ENCODE measurements at regions not wholly inside any gene's neighbourhood (a gene's known extent, or its start where the extent isn't known, plus 50 kb on each side); places are given as distances from the start of the nearest gene placed in this dataset.

- H3K27me3 Mint-ChIP-seq (ENCODE audit: low read depth): peaks cover 9% of the 10 kb centered on the region
- no peak overlapping the region for H3K27ac Mint-ChIP-seq
- no peak overlapping the region for H3K4me3 Mint-ChIP-seq
- CTCF ChIA-PET: no interaction called here
- no peak for DNase-seq
- H3K4me1 Mint-ChIP-seq (ENCODE audit: low read depth): no peaks in the 10 kb centered on the region
- peaks cover 2% of the 10 kb centered on the region for H3K9me3 Mint-ChIP-seq
- intact Hi-C loops (cut with micrococcal nuclease): no loop called here
- H3K36me3 Mint-ChIP-seq (ENCODE audit: low read depth): no peaks in the 10 kb centered on the region
Measured at GRCh38 chr10:111993872-111994426, 189.6 kb downstream of the GPAM start.

DNA sequence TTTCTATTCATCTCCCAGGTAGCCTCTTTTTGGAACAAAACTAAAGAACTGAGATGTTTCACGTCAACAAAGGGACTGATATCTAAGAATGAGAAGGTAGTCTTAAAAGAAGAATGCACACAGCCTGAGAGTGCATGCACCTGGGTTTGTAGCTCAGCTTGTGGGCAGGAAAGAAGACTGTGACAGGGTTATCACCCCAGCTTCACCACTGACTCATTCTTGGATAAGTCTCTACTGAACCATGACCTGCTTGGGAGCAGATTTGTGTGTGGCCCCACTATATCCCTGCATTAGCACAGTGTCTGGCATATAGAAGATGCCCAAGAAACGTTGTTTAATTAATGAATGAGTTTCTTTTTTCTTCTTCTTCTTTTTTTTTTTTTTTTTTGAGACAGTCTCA, 187.5 kb downstream of the GPAM start:
- Mint-ChIP-seq H3K36me3 (ENCODE audit: low read depth) (no peaks in the 10 kb centered on the region), H3K27ac (no peak overlapping the region), H3K4me3 (no peak overlapping the region), H3K27me3 (ENCODE audit: low read depth) (peaks cover 8% of the 10 kb centered on the region), H3K9me3 (peaks cover 2% of the 10 kb centered on the region), H3K4me1 (ENCODE audit: low read depth) (no peaks in the 10 kb centered on the region)
- CTCF ChIA-PET: no interaction called here
- intact Hi-C loops (cut with micrococcal nuclease): no loop called here
- DNase-seq: no peak

DNA sequence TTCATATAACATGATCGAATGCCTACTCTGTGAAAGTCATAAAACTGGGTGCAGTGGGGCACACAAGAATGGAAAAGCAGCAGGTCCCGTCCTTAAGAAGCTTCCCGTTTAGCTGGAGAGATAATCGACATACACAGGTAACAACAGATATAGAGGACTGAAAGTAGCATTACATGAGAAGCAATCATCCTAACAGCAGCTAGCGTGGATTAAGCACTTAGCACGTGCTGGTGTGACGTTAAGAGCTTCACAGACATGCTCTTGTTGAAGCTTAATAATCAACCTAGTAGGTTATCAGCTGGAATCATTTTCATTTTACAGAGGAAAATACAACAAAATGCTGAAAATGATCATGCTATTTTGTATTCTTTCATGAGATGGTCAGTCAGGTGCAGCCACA, 184.8 kb downstream of the GPAM start:
- Mint-ChIP-seq H3K36me3 (ENCODE audit: low read depth) (no peaks in the 10 kb centered on the region), H3K9me3 (peaks cover 2% of the 10 kb centered on the region), H3K27me3 (ENCODE audit: low read depth) (peaks cover 6% of the 10 kb centered on the region), H3K27ac (no peak overlapping the region), H3K4me1 (ENCODE audit: low read depth) (no peaks in the 10 kb centered on the region), H3K4me3 (no peak overlapping the region)
- CTCF ChIA-PET: no interaction called here
- intact Hi-C loops (cut with micrococcal nuclease): no loop called here
- no peak for DNase-seq

- CTCF ChIA-PET: no interaction called here
- DNase-seq: no peak
- no peaks in the 10 kb centered on the region for H3K4me1 Mint-ChIP-seq (ENCODE audit: low read depth)
- H3K27me3 Mint-ChIP-seq (ENCODE audit: low read depth): peaks cover 6% of the 10 kb centered on the region
- H3K4me3 Mint-ChIP-seq: no peak overlapping the region
- H3K36me3 Mint-ChIP-seq (ENCODE audit: low read depth): no peaks in the 10 kb centered on the region
- H3K9me3 Mint-ChIP-seq: peaks cover 2% of the 10 kb centered on the region
- intact Hi-C loops (cut with micrococcal nuclease): no loop called here
- no peak overlapping the region for H3K27ac Mint-ChIP-seq
Measured at GRCh38 chr10:111999205-111999914, 184.2 kb downstream of the GPAM start.

DNA sequence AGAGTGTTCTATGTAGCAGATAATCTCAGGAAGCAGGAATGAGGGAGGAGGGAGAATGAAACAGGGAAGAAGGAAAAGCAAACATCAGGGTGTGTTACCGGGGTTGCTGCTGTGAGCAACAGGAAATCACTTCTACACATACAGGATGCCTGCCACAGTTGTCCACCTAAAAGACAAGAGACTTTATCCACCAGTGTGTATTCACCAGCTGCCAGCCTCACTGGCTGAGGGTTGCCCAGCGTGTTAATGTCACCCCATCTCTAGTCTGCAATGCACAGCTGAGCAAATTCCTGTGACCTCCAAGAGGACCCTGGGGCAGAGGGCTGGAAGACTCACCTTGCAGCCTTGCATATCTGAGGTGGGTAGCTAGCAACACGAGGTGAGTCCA, 183.7 kb downstream of the GPAM start:
- peaks cover 2% of the 10 kb centered on the region for H3K9me3 Mint-ChIP-seq
- H3K4me1 Mint-ChIP-seq (ENCODE audit: low read depth): no peaks in the 10 kb centered on the region
- no peaks in the 10 kb centered on the region for H3K36me3 Mint-ChIP-seq (ENCODE audit: low read depth)
- no peak for DNase-seq
- H3K27ac Mint-ChIP-seq: no peak overlapping the region
- intact Hi-C loops (cut with micrococcal nuclease): no loop called here
- CTCF ChIA-PET: no interaction called here
- H3K4me3 Mint-ChIP-seq: no peak overlapping the region
- H3K27me3 Mint-ChIP-seq (ENCODE audit: low read depth): peaks cover 6% of the 10 kb centered on the region

- Mint-ChIP-seq H3K4me3 (no peak overlapping the region), H3K27ac (no peak overlapping the region), H3K36me3 (ENCODE audit: low read depth) (no peaks in the 10 kb centered on the region), H3K27me3 (ENCODE audit: low read depth) (peaks cover 6% of the 10 kb centered on the region), H3K4me1 (ENCODE audit: low read depth) (no peaks in the 10 kb centered on the region), H3K9me3 (peaks cover 2% of the 10 kb centered on the region)
- intact Hi-C loops (cut with micrococcal nuclease): no loop called here
- CTCF ChIA-PET: no interaction called here
- DNase-seq: no peak
Measured at GRCh38 chr10:112000466-112000865, 183.1 kb downstream of the GPAM start.

- Mint-ChIP-seq H3K27ac (no peak overlapping the region), H3K4me1 (ENCODE audit: low read depth) (no peaks in the 10 kb centered on the region), H3K9me3 (no peaks in the 10 kb centered on the region), H3K36me3 (ENCODE audit: low read depth) (no peaks in the 10 kb centered on the region), H3K4me3 (no peak overlapping the region), H3K27me3 (ENCODE audit: low read depth) (peaks cover 6% of the 10 kb centered on the region)
- intact Hi-C loops (cut with micrococcal nuclease): no loop called here
- CTCF ChIA-PET: no interaction called here
- no peak for DNase-seq
Measured at GRCh38 chr10:112002206-112002605, 181.4 kb downstream of the GPAM start.

DNA sequence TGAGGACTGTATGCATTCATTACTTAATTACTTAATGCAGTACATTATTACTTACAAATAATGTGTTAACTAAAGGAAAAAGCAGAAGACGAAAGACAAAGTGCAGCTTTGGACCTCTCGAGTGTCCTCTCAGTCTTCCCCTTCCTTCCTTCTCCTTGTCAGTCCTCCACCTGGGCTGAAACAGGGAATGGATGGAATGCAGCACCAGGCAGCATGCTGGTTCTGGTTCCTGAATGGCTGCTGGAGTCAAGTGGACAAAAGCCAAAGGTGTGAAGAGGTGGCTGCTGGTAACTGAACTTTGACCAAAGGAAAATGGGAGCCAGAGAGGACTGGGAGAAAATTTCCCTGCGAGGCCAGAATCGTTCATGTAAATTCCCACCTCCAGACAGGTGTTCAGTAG, 179.5 kb downstream of the GPAM start:
- Mint-ChIP-seq H3K4me1 (ENCODE audit: low read depth) (no peaks in the 10 kb centered on the region), H3K27me3 (ENCODE audit: low read depth) (no peaks in the 10 kb centered on the region), H3K9me3 (no peaks in the 10 kb centered on the region), H3K4me3 (no peak overlapping the region), H3K36me3 (ENCODE audit: low read depth) (no peaks in the 10 kb centered on the region), H3K27ac (no peak overlapping the region)
- intact Hi-C loops (cut with micrococcal nuclease): no loop called here
- no peak for DNase-seq
- CTCF ChIA-PET: no interaction called here

DNA sequence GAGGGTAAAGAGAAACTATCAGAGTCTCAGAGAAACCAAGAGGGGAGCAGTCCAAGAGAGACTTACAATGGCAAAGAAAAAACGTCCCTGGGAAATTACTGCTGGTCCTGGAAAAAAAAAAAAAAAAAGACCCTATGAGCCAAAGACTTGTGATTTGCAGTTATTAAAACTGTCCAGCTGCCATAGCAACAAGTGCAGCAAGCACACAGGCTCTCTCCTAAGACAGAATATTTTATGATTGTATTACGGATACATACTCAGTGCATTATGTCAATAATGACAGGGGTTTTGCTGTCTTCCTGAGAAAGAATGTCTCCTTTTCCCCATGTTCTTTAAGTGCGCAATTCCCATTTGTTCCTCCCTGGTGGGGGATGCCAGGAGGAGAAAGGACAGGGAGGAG, 178.5 kb downstream of the GPAM start:
- Mint-ChIP-seq H3K4me1 (ENCODE audit: low read depth) (no peaks in the 10 kb centered on the region), H3K27me3 (ENCODE audit: low read depth) (no peaks in the 10 kb centered on the region), H3K4me3 (no peak overlapping the region), H3K36me3 (ENCODE audit: low read depth) (no peaks in the 10 kb centered on the region), H3K27ac (no peak overlapping the region), H3K9me3 (no peaks in the 10 kb centered on the region)
- intact Hi-C loops (cut with micrococcal nuclease): no loop called here
- CTCF ChIA-PET: interaction anchor here (0.6 kb wide), 1 partner anchor 19 kb away, joined by 3 read pairs; no protein-coding TSS in a partner anchor
- no peak for DNase-seq

GRCh38 chr10:112006407-112006806, 177.2 kb downstream of the GPAM start:
- no peak overlapping the region for H3K27ac Mint-ChIP-seq
- no peaks in the 10 kb centered on the region for H3K36me3 Mint-ChIP-seq (ENCODE audit: low read depth)
- CTCF ChIA-PET: no interaction called here
- DNase-seq: no peak
- no peaks in the 10 kb centered on the region for H3K9me3 Mint-ChIP-seq
- intact Hi-C loops (cut with micrococcal nuclease): no loop called here
- no peaks in the 10 kb centered on the region for H3K4me1 Mint-ChIP-seq (ENCODE audit: low read depth)
- no peak overlapping the region for H3K4me3 Mint-ChIP-seq
- no peaks in the 10 kb centered on the region for H3K27me3 Mint-ChIP-seq (ENCODE audit: low read depth)

DNA sequence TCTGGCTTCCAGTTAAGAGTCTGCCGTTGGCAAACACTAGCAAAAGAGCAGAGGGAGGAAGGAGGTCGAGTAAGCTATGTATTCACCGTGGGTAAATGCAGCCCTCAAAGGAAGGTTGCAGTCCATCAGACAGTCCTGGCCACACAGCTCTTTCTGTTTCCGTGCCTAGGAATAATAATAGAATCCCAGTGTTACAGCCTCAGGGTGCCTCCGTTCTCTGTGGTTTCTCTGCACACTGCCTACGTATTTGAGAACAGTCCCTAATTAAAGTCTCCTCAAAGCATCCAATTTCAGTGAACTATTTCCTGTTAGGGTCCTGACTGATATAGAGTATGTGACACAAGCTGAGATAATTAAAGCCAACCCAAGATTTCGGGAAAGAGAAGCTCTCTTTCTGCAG, 176.7 kb downstream of the GPAM start:
- Mint-ChIP-seq H3K27me3 (ENCODE audit: low read depth) (no peaks in the 10 kb centered on the region), H3K4me1 (ENCODE audit: low read depth) (no peaks in the 10 kb centered on the region), H3K9me3 (no peaks in the 10 kb centered on the region), H3K36me3 (ENCODE audit: low read depth) (no peaks in the 10 kb centered on the region), H3K4me3 (no peak overlapping the region), H3K27ac (no peak overlapping the region)
- CTCF ChIA-PET: no interaction called here
- DNase-seq: no peak
- intact Hi-C loops (cut with micrococcal nuclease): no loop called here

- CTCF ChIA-PET: no interaction called here
- Mint-ChIP-seq H3K4me1 (ENCODE audit: low read depth) (no peaks in the 10 kb centered on the region), H3K36me3 (ENCODE audit: low read depth) (no peaks in the 10 kb centered on the region), H3K27me3 (ENCODE audit: low read depth) (peaks cover 6% of the 10 kb centered on the region), H3K27ac (no peak overlapping the region), H3K9me3 (no peaks in the 10 kb centered on the region), H3K4me3 (no peak overlapping the region)
- no peak for DNase-seq
- intact Hi-C loops (cut with micrococcal nuclease): no loop called here
Measured at GRCh38 chr10:112022196-112022595, 161.4 kb downstream of the GPAM start.

GRCh38 chr10:112024079-112024478, 159.5 kb downstream of the GPAM start:
- CTCF ChIA-PET: interaction anchor here (0.6 kb wide), 1 partner anchor 19 kb away, joined by 3 read pairs; no protein-coding TSS in a partner anchor
- no peak overlapping the region for H3K4me3 Mint-ChIP-seq
- no peak overlapping the region for H3K27ac Mint-ChIP-seq
- intact Hi-C loops (cut with micrococcal nuclease): no loop called here
- H3K36me3 Mint-ChIP-seq (ENCODE audit: low read depth): no peaks in the 10 kb centered on the region
- H3K9me3 Mint-ChIP-seq: no peaks in the 10 kb centered on the region
- peaks cover 3% of the 10 kb centered on the region for H3K27me3 Mint-ChIP-seq (ENCODE audit: low read depth)
- no peaks in the 10 kb centered on the region for H3K4me1 Mint-ChIP-seq (ENCODE audit: low read depth)
- DNase-seq: no peak

Measured in activated naive CD4-positive, alpha-beta T cell treated with anti-CD3 and anti-CD28 coated beads for 36 hours (primary cell).